HEK293T (cell line): ENCODE measurements at regions not wholly inside any gene's neighbourhood (a gene's known extent, or its start where the extent isn't known, plus 50 kb on each side); places are given as distances from the start of the nearest gene placed in this dataset.
"Not testable (repeated sequence)": the region's sequence is repeated elsewhere in the genome, so short reads cannot be mapped to it uniquely, and the experiment has no call there.

Experiments
- CTCF ChIA-PET: fragments of 350-600 bp; formaldehyde crosslinking; extraction: SDS; loops from one replicate; lab custom pipeline; 2021; ENCODE audit warnings: antibody characterized with exemption, inconsistent platforms; lab: Yijun Ruan, JAX
- POLR2A ChIA-PET: fragments of 350-600 bp; formaldehyde crosslinking; extraction: SDS; loops from one replicate; lab custom pipeline; 2020; ENCODE audit warnings: antibody characterized with exemption, inconsistent platforms; lab: Yijun Ruan, JAX
- DNase-seq: peaks from one replicate; pipeline ENCODE4 v3.0.0; 2012; ENCODE audit warnings: mixed read lengths; ENCODE audit errors: extremely low spot score
- ARNT ChIP-seq: fragments of 450-650 bp; IDR thresholded peaks from 2 replicates; pipeline ENCODE4 v1.6.1; 2017; ENCODE audit warnings: mild to moderate bottlenecking
- BHLHE40 ChIP-seq: fragments of 450-650 bp; IDR thresholded peaks from 2 replicates; pipeline ENCODE4 v1.6.1; 2016; ENCODE audit warnings: mild to moderate bottlenecking, moderate library complexity, borderline replicate concordance
- CTBP1 ChIP-seq: fragments of 450-650 bp; IDR thresholded peaks from 2 replicates; pipeline ENCODE4 v1.6.1; 2016; ENCODE audit warnings: borderline replicate concordance
- ELF4 ChIP-seq: fragments of 450-650 bp; IDR thresholded peaks from 2 replicates; pipeline ENCODE4 v1.6.1; 2017; ENCODE audit warnings: antibody characterized with exemption
- FOXA1 ChIP-seq: fragments of 450-650 bp; IDR thresholded peaks from 2 replicates; pipeline ENCODE4 v1.6.1; 2016; ENCODE audit warnings: mild to moderate bottlenecking
- FOXK2 ChIP-seq: fragments of 450-650 bp; IDR thresholded peaks from 2 replicates; pipeline ENCODE4 v1.6.1; 2016; ENCODE audit warnings: mild to moderate bottlenecking
- FOXM1 ChIP-seq: fragments of 450-650 bp; IDR thresholded peaks from 2 replicates; pipeline ENCODE4 v1.6.1; 2017; ENCODE audit warnings: mild to moderate bottlenecking, borderline replicate concordance
- HDGF ChIP-seq: fragments of 450-650 bp; IDR thresholded peaks from 2 replicates; pipeline ENCODE4 v1.6.1; 2017; ENCODE audit warnings: antibody characterized with exemption, borderline replicate concordance
- L3MBTL2 ChIP-seq: fragments of 450-650 bp; conservative IDR thresholded peaks from 2 replicates; pipeline ENCODE4 v1.6.1; 2016; ENCODE audit warnings: mild to moderate bottlenecking
- LEF1 ChIP-seq: fragments of 450-650 bp; IDR thresholded peaks from 2 replicates; pipeline ENCODE4 v1.6.1; 2017; ENCODE audit warnings: mild to moderate bottlenecking, borderline replicate concordance
- NFRKB ChIP-seq: fragments of 450-650 bp; IDR thresholded peaks from 2 replicates; pipeline ENCODE4 v1.6.1; 2016; ENCODE audit warnings: mild to moderate bottlenecking, moderate library complexity
- SP1 ChIP-seq: fragments of 450-650 bp; IDR thresholded peaks from 2 replicates; pipeline ENCODE4 v1.6.1; 2017
- SUZ12 ChIP-seq: fragments of 450-650 bp; IDR thresholded peaks from 2 replicates; pipeline ENCODE4 v1.6.1; 2016; ENCODE audit warnings: mild to moderate bottlenecking
- TARDBP ChIP-seq: fragments of 450-650 bp; IDR thresholded peaks from 2 replicates; pipeline ENCODE4 v1.6.1; 2016
- ZNF384 ChIP-seq: fragments of 450-650 bp; IDR thresholded peaks from 2 replicates; pipeline ENCODE4 v1.6.1; 2016
- TF ChIP-seq, protein P1 (sequence below): fragments of 450-650 bp; IDR thresholded peaks from 2 replicates; pipeline ENCODE4 v1.6.1; 2016

DNA sequence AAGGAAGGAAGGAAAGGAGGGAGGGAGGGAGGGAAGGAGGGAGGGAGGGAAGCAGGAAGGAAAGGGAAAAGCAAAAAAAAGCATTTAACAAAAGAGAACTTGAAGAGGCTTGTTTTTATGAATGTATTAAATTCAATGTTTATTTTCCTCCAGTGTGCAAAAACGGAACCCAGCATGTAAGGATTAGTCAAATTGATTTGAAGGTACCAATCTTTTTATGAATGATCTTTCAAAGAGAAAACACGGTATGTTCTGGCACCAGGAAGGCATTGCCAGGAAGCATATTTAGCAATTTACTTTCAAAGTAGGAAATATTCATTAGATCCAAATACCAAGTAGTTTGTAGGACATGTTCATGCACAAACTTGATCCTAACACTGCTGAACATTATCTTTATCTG lies 453.6 kb downstream of the PDGFC start:
- CTCF ChIA-PET = no interaction called here
- no peak for DNase-seq
- POLR2A ChIA-PET = no interaction called here
- TF ChIP-seq LEF1 (no peak), CTBP1 (no peak), ZNF384 (no peak), NFRKB (no peak)
- TF ChIP-seq, protein P1, sequence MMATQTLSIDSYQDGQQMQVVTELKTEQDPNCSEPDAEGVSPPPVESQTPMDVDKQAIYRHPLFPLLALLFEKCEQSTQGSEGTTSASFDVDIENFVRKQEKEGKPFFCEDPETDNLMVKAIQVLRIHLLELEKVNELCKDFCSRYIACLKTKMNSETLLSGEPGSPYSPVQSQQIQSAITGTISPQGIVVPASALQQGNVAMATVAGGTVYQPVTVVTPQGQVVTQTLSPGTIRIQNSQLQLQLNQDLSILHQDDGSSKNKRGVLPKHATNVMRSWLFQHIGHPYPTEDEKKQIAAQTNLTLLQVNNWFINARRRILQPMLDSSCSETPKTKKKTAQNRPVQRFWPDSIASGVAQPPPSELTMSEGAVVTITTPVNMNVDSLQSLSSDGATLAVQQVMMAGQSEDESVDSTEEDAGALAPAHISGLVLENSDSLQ = no peak

DNA sequence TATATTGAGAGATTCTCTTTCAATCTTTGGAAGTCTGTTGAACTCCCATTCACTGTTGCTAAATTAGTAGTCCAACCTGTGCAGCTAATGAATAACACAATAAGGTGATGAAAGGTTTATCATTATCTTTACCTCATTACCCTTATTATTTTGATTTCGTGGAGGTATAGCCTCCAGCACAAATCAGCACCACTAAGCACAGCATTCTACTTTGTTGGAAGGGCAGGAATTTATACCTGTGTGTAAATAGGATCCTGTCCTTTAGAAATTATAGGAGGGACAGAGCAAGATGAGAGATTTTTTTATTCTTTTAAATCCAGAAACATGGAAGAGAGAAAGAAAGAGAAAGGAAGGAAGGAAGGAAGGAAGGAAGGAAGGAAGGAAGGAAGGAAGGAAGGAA lies 454.1 kb downstream of the PDGFC start:
- ChIA-PET CTCF (no interaction called here), POLR2A (no interaction called here)
- DNase-seq = no peak
- TF ChIP-seq ZNF384 = no peak
- no peak for TF ChIP-seq TARDBP
- TF ChIP-seq FOXA1 = no peak
- TF ChIP-seq CTBP1 = no peak
- TF ChIP-seq BHLHE40 = no peak
- TF ChIP-seq ARNT = no peak
- TF ChIP-seq, protein P1 = no peak
- no peak for TF ChIP-seq SUZ12
- no peak for TF ChIP-seq FOXK2
- TF ChIP-seq NFRKB = no peak
- no peak for TF ChIP-seq L3MBTL2
- no peak for TF ChIP-seq ELF4
- TF ChIP-seq HDGF = no peak
- TF ChIP-seq SP1 = no peak
- TF ChIP-seq LEF1 = no peak
- TF ChIP-seq FOXM1 = no peak

DNA sequence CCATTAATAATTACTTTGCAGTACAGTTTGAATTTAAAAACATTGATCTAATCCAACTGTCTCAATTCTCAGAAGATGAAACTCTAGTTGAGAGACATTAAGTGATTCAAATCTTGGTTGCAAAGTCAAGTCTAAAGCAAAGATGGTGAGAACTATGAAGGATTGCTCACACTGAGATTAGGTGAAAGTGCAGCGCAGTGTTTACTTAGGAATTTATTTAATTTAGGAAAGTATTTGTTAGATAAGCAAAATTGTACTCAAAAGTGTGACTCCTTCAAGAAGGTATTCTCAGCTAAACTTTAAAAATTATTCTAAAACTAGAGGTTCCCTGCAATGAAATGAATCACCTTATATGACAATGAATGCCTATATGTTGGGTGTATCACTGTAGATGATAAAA lies 454.9 kb downstream of the PDGFC start:
- ChIA-PET CTCF (no interaction called here), POLR2A (no interaction called here)
- DNase-seq = no peak
- TF ChIP-seq SP1 (no peak), FOXK2 (no peak), ZNF384 (no peak), BHLHE40 (no peak), L3MBTL2 (no peak), ARNT (no peak), FOXM1 (no peak)
- TF ChIP-seq, protein P1 = no peak

DNA sequence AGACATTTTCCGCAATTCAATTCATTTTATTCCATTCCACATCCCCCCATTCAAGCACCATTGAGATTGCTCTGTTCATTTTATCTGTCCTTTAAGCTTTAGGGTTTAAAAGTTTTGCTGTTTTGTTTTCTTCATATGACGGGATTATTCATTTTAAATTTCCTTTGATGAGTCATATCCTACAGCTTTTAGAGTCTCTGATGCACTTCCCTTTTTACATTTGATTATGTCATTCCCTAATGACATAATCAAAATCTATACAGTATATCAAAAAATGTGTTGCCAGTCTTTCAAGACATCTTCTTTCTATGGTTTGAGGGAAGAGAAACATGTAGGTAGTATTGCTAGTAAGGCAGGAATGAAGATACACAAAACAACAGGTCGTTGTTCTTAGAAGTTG lies 456.3 kb downstream of the PDGFC start:
- ChIA-PET CTCF (no interaction called here), POLR2A (no interaction called here)
- TF ChIP-seq CTBP1 = no peak
- no peak for TF ChIP-seq ARNT
- TF ChIP-seq TARDBP = no peak
- TF ChIP-seq LEF1 = no peak
- TF ChIP-seq FOXA1 = no peak
- no peak for TF ChIP-seq L3MBTL2
- no peak for TF ChIP-seq ZNF384
- TF ChIP-seq SP1 = no peak
- no peak for TF ChIP-seq FOXM1
- no peak for TF ChIP-seq SUZ12
- no peak for TF ChIP-seq BHLHE40
- no peak for TF ChIP-seq HDGF
- TF ChIP-seq NFRKB = no peak
- TF ChIP-seq, protein P1 = no peak
- TF ChIP-seq ELF4 = no peak
- TF ChIP-seq FOXK2 = no peak
- DNase-seq = no peak

DNA sequence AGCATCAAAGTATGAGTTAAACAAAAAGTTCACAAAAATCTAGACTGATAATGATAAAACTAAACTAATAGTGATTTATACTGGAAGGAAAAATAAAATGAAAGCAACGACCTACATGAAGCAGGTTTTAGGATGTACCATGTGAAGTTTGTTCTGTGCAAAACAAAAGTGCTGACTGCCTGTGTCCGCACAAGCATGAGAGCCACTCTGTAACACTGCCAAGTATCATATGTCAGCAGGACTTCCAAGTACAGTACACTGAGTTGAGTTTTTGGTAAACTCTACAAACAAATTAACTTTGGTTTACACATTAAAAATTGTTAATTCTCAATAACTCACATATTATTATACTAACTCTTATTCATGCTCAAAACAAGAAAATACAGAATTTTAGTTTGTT lies 459.0 kb downstream of the PDGFC start:
- DNase-seq = no peak
- TF ChIP-seq TARDBP = no peak
- no peak for TF ChIP-seq SP1
- TF ChIP-seq L3MBTL2 = no peak
- no peak for TF ChIP-seq FOXA1
- no peak for TF ChIP-seq SUZ12
- POLR2A ChIA-PET = no interaction called here
- CTCF ChIA-PET = no interaction called here

DNA sequence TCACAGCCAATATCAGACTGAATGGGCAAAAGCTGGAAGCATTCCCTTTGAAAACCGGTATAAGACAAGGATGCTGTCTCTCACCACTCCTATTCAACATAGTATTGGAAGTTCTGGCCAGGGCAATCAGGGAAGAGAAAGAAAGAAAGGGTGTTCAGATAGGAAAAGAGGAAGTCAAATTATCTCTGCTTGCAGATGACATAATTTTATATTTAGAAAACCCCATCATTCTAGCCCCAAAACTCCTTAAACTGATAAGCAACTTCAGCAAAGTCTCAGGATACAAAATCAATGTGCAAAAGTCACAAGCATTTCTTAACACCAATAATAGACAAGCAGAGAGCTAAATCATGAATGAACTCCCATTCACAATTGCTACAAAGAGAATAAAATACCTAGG lies 461.7 kb downstream of the PDGFC start:
- POLR2A ChIA-PET, DNase-seq, CTCF ChIA-PET: not testable (repeated sequence)
